ENCODE measurements at regions not wholly inside any gene's neighbourhood (a gene's known extent, or its start where the extent isn't known, plus 50 kb on each side); places are given as distances from the start of the nearest gene placed in this dataset.

DNA sequence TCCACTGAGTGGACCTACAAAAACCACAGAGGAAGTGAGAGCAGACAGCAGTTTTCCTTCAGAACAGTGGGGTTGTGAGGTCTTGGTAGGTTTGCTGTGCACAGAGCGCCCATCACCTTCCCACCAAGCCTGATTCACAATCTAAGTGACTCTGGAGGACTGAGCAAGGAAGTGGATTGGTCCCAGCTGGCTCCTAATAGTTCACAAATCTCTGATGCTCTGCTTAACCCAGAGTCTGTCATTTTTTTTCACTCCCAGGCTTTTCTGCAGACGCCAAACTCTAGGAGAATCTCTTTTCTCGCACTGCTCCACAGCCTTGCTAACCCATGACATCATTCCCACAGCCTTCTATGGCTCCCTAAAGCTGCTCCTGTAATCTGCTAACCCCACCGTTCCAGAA lies 280.4 kb downstream of the C1D start:
- DNase-seq, result no peak

DNA sequence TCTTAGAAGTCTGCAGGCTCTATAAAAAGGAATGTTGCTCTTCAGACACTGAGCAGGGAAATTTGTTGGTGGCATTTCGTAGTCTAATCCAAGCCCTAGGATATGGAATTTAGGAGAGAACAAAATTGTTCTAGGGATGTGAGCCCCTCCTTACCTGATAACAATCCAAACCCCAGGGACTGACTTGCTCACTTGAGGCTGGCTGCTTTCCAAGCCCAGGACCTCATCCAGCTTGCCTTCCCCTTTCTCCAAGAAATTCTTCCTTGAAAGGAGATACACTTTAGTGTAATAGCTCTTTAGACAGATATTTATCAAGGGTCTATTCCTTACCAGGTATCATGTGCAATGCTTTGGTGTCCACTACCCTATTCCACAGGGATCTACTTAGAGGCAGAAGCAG lies 279.8 kb downstream of the C1D start:
- no peak for DNase-seq

GRCh38 chr2:67790622-67791021 lies 272.2 kb downstream of the C1D start:
- no peak for DNase-seq

DNA sequence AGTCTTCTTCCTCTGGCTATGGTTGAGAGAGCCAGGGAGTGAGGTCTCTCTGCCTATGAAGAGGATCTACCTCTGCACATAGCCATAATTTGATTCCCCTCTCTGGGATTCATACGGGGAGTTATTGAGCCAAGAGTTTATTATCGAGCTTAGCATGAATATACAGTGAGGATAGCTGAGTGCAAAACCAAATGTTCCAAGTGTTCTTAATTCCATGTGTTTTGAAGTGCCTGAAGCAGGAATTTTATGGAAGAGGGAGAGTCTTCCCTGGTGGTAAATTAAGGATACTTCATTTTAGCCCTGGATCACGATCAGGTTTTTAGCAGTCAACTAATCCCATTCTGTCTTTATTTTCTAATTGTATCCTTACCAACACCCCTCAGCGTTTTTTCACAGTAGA lies 270.6 kb downstream of the C1D start:
- no peak for DNase-seq

DNA sequence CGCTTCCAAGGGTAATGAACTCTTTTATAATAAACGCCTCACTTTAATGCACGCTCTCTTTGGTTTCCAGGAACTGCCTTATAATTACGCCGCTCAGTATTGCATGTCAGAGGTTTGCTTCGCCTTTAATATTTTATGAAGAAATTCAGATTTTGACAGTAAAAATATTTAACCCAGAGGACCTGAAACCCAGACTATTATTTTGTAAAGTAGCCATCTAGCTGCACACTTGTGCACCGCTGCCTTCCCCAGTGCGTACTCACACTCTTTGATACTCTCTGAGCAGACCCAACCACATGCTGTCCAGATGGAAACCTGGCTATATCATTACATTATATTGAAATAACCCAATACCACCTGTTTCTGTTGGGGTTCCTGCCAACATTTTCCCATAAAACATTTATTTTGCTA lies 270.1 kb downstream of the C1D start:
- DNase-seq, result no peak

- DNase-seq, result peak; percentile 33 to 45
Measured at GRCh38 chr2:67797801-67798540, 264.8 kb downstream of the C1D start.

- no peak for DNase-seq
Measured at GRCh38 chr2:67798541-67799160, 264.2 kb downstream of the C1D start.

DNA sequence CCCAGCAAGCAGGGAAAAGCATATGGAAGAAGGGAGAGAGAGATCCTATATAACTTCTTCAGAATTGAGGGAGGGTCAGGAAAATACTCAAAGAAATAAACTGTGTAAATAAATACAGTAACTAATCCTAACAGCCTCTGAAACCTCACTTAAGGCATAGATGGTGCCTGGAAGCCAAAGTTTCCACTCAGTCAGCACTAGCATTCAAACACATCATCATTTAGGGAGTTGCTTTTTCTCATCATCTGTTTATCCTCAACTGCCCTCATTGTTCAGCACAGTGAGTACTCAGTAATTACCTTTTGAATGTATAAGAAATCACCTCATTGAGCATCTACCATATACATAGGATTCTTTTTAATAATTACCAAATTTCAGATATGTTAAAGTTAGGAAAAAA lies 262.9 kb downstream of the C1D start:
- no peak for DNase-seq

DNA sequence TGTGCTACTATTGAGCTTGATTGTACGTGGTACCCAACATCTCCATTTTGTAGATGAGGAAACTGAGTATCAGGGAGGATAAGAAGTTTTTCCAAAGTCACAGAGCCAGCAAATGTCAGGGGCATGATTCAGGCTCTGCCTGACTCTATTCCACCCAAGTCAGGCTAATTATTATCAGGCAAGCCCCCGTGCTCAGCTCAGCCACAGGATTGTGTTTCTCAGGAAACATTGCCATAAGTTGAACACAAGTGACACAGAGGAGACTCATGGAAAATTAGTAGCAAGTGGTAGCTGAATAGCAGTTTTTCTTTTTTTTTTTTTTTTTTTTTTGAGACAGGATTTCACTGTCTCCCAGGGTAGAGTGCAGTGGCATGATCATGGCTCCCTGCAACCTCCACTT lies 260.5 kb downstream of the C1D start:
- no peak for DNase-seq

GRCh38 chr2:67802824-67803223 lies 260.0 kb downstream of the C1D start:
- no peak for DNase-seq

GRCh38 chr2:67806816-67807215 lies 256.0 kb downstream of the C1D start:
- DNase-seq, result no peak

DNA sequence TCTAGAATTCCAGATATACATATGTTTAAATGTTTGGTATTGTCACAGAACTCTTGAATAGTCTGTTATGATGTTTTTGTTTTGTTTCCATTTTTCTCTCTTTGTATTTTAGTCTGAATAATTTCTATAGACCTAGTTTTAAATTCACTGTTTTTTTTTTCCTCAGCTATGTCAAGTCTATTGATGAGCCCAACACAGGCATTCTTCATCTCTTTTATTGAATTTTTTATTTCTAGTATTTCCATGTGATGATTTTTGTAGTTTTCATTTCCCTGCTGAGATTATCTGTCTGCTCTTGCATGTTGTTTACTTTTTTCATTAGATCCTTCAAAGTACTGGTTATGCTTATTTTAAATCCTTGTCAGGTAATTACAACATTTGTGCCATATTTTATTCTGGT lies 254.7 kb downstream of the C1D start:
- no peak for DNase-seq

DNA sequence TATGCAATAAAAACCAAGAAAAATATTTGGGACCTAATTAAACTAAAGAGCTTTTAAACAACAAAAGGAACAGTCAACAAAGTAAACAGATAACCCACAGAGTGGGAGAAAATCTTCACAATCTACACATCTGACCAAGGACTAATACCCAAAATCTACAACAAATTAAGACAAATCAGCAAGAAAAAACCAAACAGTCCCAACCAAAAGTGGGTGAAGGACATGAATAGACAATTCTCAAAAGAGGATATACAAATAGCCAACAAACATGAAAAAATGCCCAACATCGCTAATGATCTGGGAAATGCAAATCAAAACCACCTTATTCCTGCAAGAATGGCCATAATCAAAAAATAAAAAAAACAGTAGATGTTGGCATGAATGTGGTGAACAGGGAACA lies 250.1 kb downstream of the C1D start:
- DNase-seq, result no peak

DNA sequence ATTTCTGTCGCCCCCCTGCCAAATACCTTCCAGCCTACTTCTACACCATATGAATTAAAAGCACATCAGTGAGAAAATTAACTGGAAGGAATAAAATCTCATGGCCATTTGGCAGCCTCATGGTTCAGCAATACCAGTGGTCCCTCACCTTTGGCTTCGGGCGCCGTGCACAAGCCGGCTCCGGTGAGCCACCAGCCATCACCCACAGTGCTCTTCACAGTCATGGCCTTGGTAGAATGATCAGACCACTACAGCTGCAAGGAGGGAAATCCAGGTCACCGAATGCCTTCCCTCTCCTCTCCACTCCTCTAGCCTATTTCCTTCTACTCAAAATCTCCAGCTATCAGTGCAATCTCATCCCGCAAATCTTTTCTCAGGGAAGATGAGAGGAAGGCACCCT lies 239.1 kb downstream of the C1D start:
- DNase-seq, result no peak

DNA sequence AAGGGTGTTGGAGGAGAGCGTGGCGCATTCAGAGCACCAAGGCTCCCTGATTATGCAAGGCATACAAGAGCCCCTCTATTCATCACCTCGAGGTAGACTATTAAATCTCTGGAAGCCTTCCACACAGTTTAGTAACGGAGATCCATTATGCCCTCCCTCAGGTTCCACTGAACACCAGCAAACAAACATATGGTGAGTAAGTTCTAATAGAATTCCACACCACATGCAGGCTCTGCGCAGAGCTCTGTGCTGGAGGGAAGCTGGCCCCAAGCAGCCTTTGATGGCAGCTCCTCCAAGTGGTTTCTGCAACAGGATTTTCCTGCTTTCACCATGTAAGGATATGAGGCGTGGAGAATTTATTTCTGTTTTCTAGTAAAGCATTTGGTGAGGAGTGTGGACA lies 238.6 kb downstream of the C1D start:
- DNase-seq, result no peak

- no peak for DNase-seq
Measured at GRCh38 chr2:67825476-67825875, 237.3 kb downstream of the C1D start.

DNA sequence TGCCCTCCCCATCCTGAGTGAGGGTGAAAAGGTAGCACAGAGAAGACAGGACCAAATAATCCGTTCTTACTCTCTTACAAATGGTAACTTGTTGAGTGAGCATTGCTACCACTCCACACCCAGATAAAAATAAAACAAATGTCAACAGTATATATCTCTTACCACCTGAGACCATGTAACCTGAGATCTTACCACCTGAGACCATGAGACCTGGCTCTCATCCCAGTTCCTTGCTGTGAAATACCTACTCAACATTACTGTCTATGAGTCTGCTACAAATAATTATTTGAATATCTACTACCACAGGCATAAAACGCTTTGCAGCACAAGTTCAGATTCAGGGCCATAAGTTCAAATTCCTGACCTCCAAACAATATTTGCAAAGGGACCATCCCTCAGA lies 234.7 kb downstream of the C1D start:
- DNase-seq, result peak; percentile 61 to 73

GRCh38 chr2:67829470-67829869 lies 233.3 kb downstream of the C1D start:
- DNase-seq, result no peak

- DNase-seq, result no peak
Measured at GRCh38 chr2:67833632-67834031, 229.2 kb downstream of the C1D start.

GRCh38 chr2:67834482-67834881 lies 228.3 kb downstream of the C1D start:
- DNase-seq, result no peak

- no peak for DNase-seq
Measured at GRCh38 chr2:67835266-67835665, 227.5 kb downstream of the C1D start.

- DNase-seq, result no peak
Measured at GRCh38 chr2:67836866-67837265, 225.9 kb downstream of the C1D start.

- DNase-seq, result no peak
Measured at GRCh38 chr2:67838205-67838604, 224.6 kb downstream of the C1D start.

GRCh38 chr2:67839242-67839641 lies 223.6 kb downstream of the C1D start:
- no peak for DNase-seq

- DNase-seq, result no peak
Measured at GRCh38 chr2:67839668-67840067, 223.1 kb downstream of the C1D start.

All from NCI-H526 (cell line).